ENCODE measurements at regions not wholly inside any gene's neighbourhood (a gene's known extent, or its start where the extent isn't known, plus 50 kb on each side); places are given as distances from the start of the nearest gene placed in this dataset.

- Histone ChIP-seq H3K79me2 (ENCODE audit: control insufficient read depth, insufficient read depth, low read length, unreplicated experiment) (no peaks in the 10 kb centered on the region), H3K36me3 (ENCODE audit: insufficient read depth, low read length) (no peaks in the 10 kb centered on the region), H3K4me1 (ENCODE audit: control insufficient read depth, insufficient read depth, low read length, unreplicated experiment) (no peaks in the 10 kb centered on the region), H3K27me3 (ENCODE audit: insufficient read depth, low read length) (no peaks in the 10 kb centered on the region), H3K27ac (ENCODE audit: low read depth, low read length) (no peak overlapping the region), H3K4me3 (ENCODE audit: low read depth, low read length) (no peak overlapping the region), H2AFZ (ENCODE audit: low read length, unreplicated experiment) (no peak overlapping the region)
Measured at GRCh38 chr18:78901923-78902794, 77.5 kb upstream of the SALL3 start.

- no peaks in the 10 kb centered on the region for H3K79me2 ChIP-seq (ENCODE audit: control insufficient read depth, insufficient read depth, low read length, unreplicated experiment)
- no peak overlapping the region for H3K27ac ChIP-seq (ENCODE audit: low read depth, low read length)
- no peaks in the 10 kb centered on the region for H3K4me1 ChIP-seq (ENCODE audit: control insufficient read depth, insufficient read depth, low read length, unreplicated experiment)
- no peaks in the 10 kb centered on the region for H3K27me3 ChIP-seq (ENCODE audit: insufficient read depth, low read length)
- no peak overlapping the region for H3K4me3 ChIP-seq (ENCODE audit: low read depth, low read length)
- H2AFZ ChIP-seq (ENCODE audit: low read length, unreplicated experiment): no peak overlapping the region
- H3K36me3 ChIP-seq (ENCODE audit: insufficient read depth, low read length): no peaks in the 10 kb centered on the region
Measured at GRCh38 chr18:78902795-78903435, 76.7 kb upstream of the SALL3 start.

- H3K4me3 ChIP-seq (ENCODE audit: low read depth, low read length): no peak overlapping the region
- no peak overlapping the region for H2AFZ ChIP-seq (ENCODE audit: low read length, unreplicated experiment)
- H3K79me2 ChIP-seq (ENCODE audit: control insufficient read depth, insufficient read depth, low read length, unreplicated experiment): no peaks in the 10 kb centered on the region
- H3K4me1 ChIP-seq (ENCODE audit: control insufficient read depth, insufficient read depth, low read length, unreplicated experiment): no peaks in the 10 kb centered on the region
- H3K27me3 ChIP-seq (ENCODE audit: insufficient read depth, low read length): no peaks in the 10 kb centered on the region
- H3K27ac ChIP-seq (ENCODE audit: low read depth, low read length): no peak overlapping the region
- no peaks in the 10 kb centered on the region for H3K36me3 ChIP-seq (ENCODE audit: insufficient read depth, low read length)
Measured at GRCh38 chr18:78903436-78904178, 76.0 kb upstream of the SALL3 start.

- no peaks in the 10 kb centered on the region for H3K27me3 ChIP-seq (ENCODE audit: insufficient read depth, low read length)
- H3K4me1 ChIP-seq (ENCODE audit: control insufficient read depth, insufficient read depth, low read length, unreplicated experiment): no peaks in the 10 kb centered on the region
- no peak overlapping the region for H2AFZ ChIP-seq (ENCODE audit: low read length, unreplicated experiment)
- H3K36me3 ChIP-seq (ENCODE audit: insufficient read depth, low read length): no peaks in the 10 kb centered on the region
- H3K4me3 ChIP-seq (ENCODE audit: low read depth, low read length): no peak overlapping the region
- no peak overlapping the region for H3K27ac ChIP-seq (ENCODE audit: low read depth, low read length)
- no peaks in the 10 kb centered on the region for H3K79me2 ChIP-seq (ENCODE audit: control insufficient read depth, insufficient read depth, low read length, unreplicated experiment)
Measured at GRCh38 chr18:78904179-78904531, 75.5 kb upstream of the SALL3 start.

GRCh38 chr18:78905334-78905733, 74.3 kb upstream of the SALL3 start:
- Histone ChIP-seq H3K4me3 (ENCODE audit: low read depth, low read length) (no peak overlapping the region), H3K27ac (ENCODE audit: low read depth, low read length) (no peak overlapping the region), H3K4me1 (ENCODE audit: control insufficient read depth, insufficient read depth, low read length, unreplicated experiment) (no peaks in the 10 kb centered on the region), H2AFZ (ENCODE audit: low read length, unreplicated experiment) (no peak overlapping the region), H3K79me2 (ENCODE audit: control insufficient read depth, insufficient read depth, low read length, unreplicated experiment) (no peaks in the 10 kb centered on the region), H3K36me3 (ENCODE audit: insufficient read depth, low read length) (no peaks in the 10 kb centered on the region), H3K27me3 (ENCODE audit: insufficient read depth, low read length) (no peaks in the 10 kb centered on the region)

GRCh38 chr18:78906066-78906465, 73.6 kb upstream of the SALL3 start:
- no peaks in the 10 kb centered on the region for H3K27me3 ChIP-seq (ENCODE audit: insufficient read depth, low read length)
- H3K4me3 ChIP-seq (ENCODE audit: low read depth, low read length): no peak overlapping the region
- H3K27ac ChIP-seq (ENCODE audit: low read depth, low read length): no peak overlapping the region
- no peaks in the 10 kb centered on the region for H3K79me2 ChIP-seq (ENCODE audit: control insufficient read depth, insufficient read depth, low read length, unreplicated experiment)
- no peaks in the 10 kb centered on the region for H3K36me3 ChIP-seq (ENCODE audit: insufficient read depth, low read length)
- no peak overlapping the region for H2AFZ ChIP-seq (ENCODE audit: low read length, unreplicated experiment)
- no peaks in the 10 kb centered on the region for H3K4me1 ChIP-seq (ENCODE audit: control insufficient read depth, insufficient read depth, low read length, unreplicated experiment)

- Histone ChIP-seq H2AFZ (ENCODE audit: low read length, unreplicated experiment) (no peak overlapping the region), H3K4me3 (ENCODE audit: low read depth, low read length) (no peak overlapping the region), H3K79me2 (ENCODE audit: control insufficient read depth, insufficient read depth, low read length, unreplicated experiment) (no peaks in the 10 kb centered on the region), H3K4me1 (ENCODE audit: control insufficient read depth, insufficient read depth, low read length, unreplicated experiment) (no peaks in the 10 kb centered on the region), H3K27me3 (ENCODE audit: insufficient read depth, low read length) (no peaks in the 10 kb centered on the region), H3K27ac (ENCODE audit: low read depth, low read length) (no peak overlapping the region), H3K36me3 (ENCODE audit: insufficient read depth, low read length) (no peaks in the 10 kb centered on the region)
Measured at GRCh38 chr18:78908462-78909260, 71.0 kb upstream of the SALL3 start.

- no peaks in the 10 kb centered on the region for H3K27me3 ChIP-seq (ENCODE audit: insufficient read depth, low read length)
- H3K4me1 ChIP-seq (ENCODE audit: control insufficient read depth, insufficient read depth, low read length, unreplicated experiment): no peaks in the 10 kb centered on the region
- H2AFZ ChIP-seq (ENCODE audit: low read length, unreplicated experiment): no peak overlapping the region
- H3K27ac ChIP-seq (ENCODE audit: low read depth, low read length): no peak overlapping the region
- H3K4me3 ChIP-seq (ENCODE audit: low read depth, low read length): no peak overlapping the region
- no peaks in the 10 kb centered on the region for H3K79me2 ChIP-seq (ENCODE audit: control insufficient read depth, insufficient read depth, low read length, unreplicated experiment)
- no peaks in the 10 kb centered on the region for H3K36me3 ChIP-seq (ENCODE audit: insufficient read depth, low read length)
Measured at GRCh38 chr18:78911751-78912283, 67.8 kb upstream of the SALL3 start.

GRCh38 chr18:78912336-78912735, 67.3 kb upstream of the SALL3 start:
- Histone ChIP-seq H3K4me1 (ENCODE audit: control insufficient read depth, insufficient read depth, low read length, unreplicated experiment) (no peaks in the 10 kb centered on the region), H3K79me2 (ENCODE audit: control insufficient read depth, insufficient read depth, low read length, unreplicated experiment) (no peaks in the 10 kb centered on the region), H2AFZ (ENCODE audit: low read length, unreplicated experiment) (no peak overlapping the region), H3K27me3 (ENCODE audit: insufficient read depth, low read length) (no peaks in the 10 kb centered on the region), H3K4me3 (ENCODE audit: low read depth, low read length) (no peak overlapping the region), H3K36me3 (ENCODE audit: insufficient read depth, low read length) (no peaks in the 10 kb centered on the region), H3K27ac (ENCODE audit: low read depth, low read length) (no peak overlapping the region)

GRCh38 chr18:78912844-78913243, 66.8 kb upstream of the SALL3 start:
- H3K36me3 ChIP-seq (ENCODE audit: insufficient read depth, low read length): no peaks in the 10 kb centered on the region
- no peaks in the 10 kb centered on the region for H3K27me3 ChIP-seq (ENCODE audit: insufficient read depth, low read length)
- H3K4me3 ChIP-seq (ENCODE audit: low read depth, low read length): no peak overlapping the region
- H2AFZ ChIP-seq (ENCODE audit: low read length, unreplicated experiment): no peak overlapping the region
- H3K27ac ChIP-seq (ENCODE audit: low read depth, low read length): no peak overlapping the region
- no peaks in the 10 kb centered on the region for H3K4me1 ChIP-seq (ENCODE audit: control insufficient read depth, insufficient read depth, low read length, unreplicated experiment)
- H3K79me2 ChIP-seq (ENCODE audit: control insufficient read depth, insufficient read depth, low read length, unreplicated experiment): no peaks in the 10 kb centered on the region
